ENCODE measurements at regions not wholly inside any gene's neighbourhood (a gene's known extent, or its start where the extent isn't known, plus 50 kb on each side); places are given as distances from the start of the nearest gene placed in this dataset.
"Not testable (repeated sequence)": the region's sequence is repeated elsewhere in the genome, so short reads cannot be mapped to it uniquely, and the experiment has no call there.

DNA sequence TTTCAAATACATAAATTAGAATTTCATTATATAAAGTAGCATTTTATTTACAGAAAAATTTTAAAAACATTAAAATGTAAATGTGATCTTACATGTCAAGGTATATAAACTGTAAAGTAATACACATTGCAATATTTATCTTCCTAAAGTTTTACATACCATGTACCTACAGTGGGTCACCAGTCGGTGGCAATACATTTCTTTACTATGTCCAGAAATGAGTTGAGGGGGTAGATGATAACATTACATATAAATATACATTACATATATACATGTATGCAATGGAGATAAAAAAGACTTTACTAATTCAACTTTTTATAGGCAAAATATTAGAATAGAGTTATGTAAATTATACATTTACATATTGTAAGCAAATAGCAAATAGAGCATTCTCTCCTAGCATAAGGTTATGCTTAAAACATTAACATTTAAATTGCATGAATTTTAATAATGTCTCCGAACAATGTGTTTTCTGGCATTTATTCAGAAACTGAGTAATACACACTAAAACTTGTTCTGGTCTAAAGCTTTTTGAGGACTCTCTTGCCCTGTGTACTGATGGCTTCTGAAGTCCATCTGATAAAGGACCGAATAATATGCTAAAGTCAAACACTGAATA lies 93.3 kb upstream of the NLGN1 start:
- intact Hi-C loops (cut with DNase I; ENCODE audit: low total_unique reads) = no loop called here
- in situ Hi-C loops (cut with MboI; ENCODE audit: low pct_ligation_motif_present in 1 of 4, low pct_unique_long_range_greater_than_20kb in 1 of 4, low sequenced_read_pairs in 3 of 4) = no loop called here
- no peaks in the 10 kb centered on the region for H3K9me3 ChIP-seq
- no peaks in the 10 kb centered on the region for H3K27me3 ChIP-seq
- H3K4me3 ChIP-seq = no peak overlapping the region
- 80 to 81% methylated on average over 3 of the region's 3 CpGs for WGBS, 2 donors (ENCODE audit: low coverage in 1 of 2)
- TF ChIP-seq EP300 (IDR thresholded peaks at IDR 0.05; ENCODE audit: low read depth) (no peak), POLR2AphosphoS5 (IDR thresholded peaks at IDR 0.05) (no peak), POLR2A (IDR thresholded peaks at IDR 0.05) (no peak)
- TF ChIP-seq, protein P1, sequence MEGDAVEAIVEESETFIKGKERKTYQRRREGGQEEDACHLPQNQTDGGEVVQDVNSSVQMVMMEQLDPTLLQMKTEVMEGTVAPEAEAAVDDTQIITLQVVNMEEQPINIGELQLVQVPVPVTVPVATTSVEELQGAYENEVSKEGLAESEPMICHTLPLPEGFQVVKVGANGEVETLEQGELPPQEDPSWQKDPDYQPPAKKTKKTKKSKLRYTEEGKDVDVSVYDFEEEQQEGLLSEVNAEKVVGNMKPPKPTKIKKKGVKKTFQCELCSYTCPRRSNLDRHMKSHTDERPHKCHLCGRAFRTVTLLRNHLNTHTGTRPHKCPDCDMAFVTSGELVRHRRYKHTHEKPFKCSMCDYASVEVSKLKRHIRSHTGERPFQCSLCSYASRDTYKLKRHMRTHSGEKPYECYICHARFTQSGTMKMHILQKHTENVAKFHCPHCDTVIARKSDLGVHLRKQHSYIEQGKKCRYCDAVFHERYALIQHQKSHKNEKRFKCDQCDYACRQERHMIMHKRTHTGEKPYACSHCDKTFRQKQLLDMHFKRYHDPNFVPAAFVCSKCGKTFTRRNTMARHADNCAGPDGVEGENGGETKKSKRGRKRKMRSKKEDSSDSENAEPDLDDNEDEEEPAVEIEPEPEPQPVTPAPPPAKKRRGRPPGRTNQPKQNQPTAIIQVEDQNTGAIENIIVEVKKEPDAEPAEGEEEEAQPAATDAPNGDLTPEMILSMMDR (IDR thresholded peaks at IDR 0.05) = no peak
- no peaks in the 10 kb centered on the region for H3K4me1 ChIP-seq
- no peak overlapping the region for H3K27ac ChIP-seq
- no peak for DNase-seq
- H3K36me3 ChIP-seq = no peaks in the 10 kb centered on the region

DNA sequence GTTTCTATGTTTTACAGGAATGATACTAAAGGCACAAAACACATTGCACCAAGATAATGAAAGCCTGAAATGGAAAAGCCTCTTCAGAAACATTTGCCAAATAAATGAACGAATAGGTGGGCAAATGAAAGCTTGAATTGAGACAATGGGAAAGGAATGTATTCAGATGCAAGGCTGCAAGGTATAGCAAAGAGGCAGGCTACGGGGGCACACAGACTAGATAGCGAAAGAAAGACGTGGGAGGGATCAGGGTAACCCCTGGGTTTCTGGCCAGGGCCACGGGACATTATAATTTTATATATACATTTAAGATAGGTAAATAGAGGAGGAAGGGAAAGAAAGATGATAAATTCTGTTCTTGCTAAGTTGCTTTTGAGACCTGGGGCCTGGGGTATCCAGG lies 95.9 kb upstream of the NLGN1 start:
- intact Hi-C loops (cut with DNase I; ENCODE audit: low total_unique reads) = no loop called here
- H3K36me3 ChIP-seq = no peaks in the 10 kb centered on the region
- in situ Hi-C loops (cut with MboI; ENCODE audit: low pct_ligation_motif_present in 1 of 4, low pct_unique_long_range_greater_than_20kb in 1 of 4, low sequenced_read_pairs in 3 of 4) = no loop called here

DNA sequence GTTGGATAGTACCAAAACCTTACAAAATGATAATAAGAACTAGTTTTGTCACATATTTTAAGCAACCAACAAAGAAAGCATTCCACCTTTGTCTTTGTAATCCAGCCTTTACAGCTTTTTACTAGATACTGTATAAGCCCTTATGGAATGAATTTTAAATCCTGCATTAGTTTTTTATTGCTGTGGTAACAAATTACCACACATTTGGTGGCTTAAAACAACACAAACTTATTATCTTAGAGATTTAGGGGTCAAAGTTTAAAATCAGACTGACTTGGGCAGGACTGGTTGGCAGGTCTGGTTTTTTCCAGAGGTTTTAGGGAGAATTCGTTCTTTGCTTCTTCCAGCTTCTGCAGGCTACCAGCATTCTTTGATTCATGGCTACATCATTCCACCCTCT lies 108.5 kb upstream of the NLGN1 start:
- no peak for DNase-seq
- Histone ChIP-seq H3K27ac (no peak overlapping the region), H3K4me3 (no peak overlapping the region), H3K36me3 (no peaks in the 10 kb centered on the region), H3K27me3 (no peaks in the 10 kb centered on the region), H3K9me3 (peaks cover 0 to 3% of the 10 kb centered on the region in 2 donors), H3K4me1 (no peaks in the 10 kb centered on the region)
- TF ChIP-seq EP300 (IDR thresholded peaks at IDR 0.05; ENCODE audit: low read depth) (no peak), POLR2AphosphoS5 (IDR thresholded peaks at IDR 0.05) (no peak), POLR2A (IDR thresholded peaks at IDR 0.05) (no peak)
- TF ChIP-seq, protein P1 (IDR thresholded peaks at IDR 0.05) = no peak
- intact Hi-C loops (cut with DNase I; ENCODE audit: low total_unique reads) (no loop called here), in situ Hi-C loops (cut with MboI; ENCODE audit: low pct_ligation_motif_present in 1 of 4, low pct_unique_long_range_greater_than_20kb in 1 of 4, low sequenced_read_pairs in 3 of 4) (no loop called here)
- 12% methylated on average over 1 of the region's 1 CpG; no CpG with 5 or more reads in 1 of the 2 donors for WGBS, 2 donors (ENCODE audit: low coverage in 1 of 2)

More for the DNA sequence above, 95.9 kb upstream of the NLGN1 start:
- WGBS, 2 donors (ENCODE audit: low coverage in 1 of 2) = 43 to 54% methylated on average over 5 of the region's 5 CpGs
- no peak overlapping the region for H3K27ac ChIP-seq
- no peaks in the 10 kb centered on the region for H3K4me1 ChIP-seq
- DNase-seq = no peak
- no peaks in the 10 kb centered on the region for H3K9me3 ChIP-seq
- TF ChIP-seq POLR2A (IDR thresholded peaks at IDR 0.05) (no peak), POLR2AphosphoS5 (IDR thresholded peaks at IDR 0.05) (no peak), EP300 (IDR thresholded peaks at IDR 0.05; ENCODE audit: low read depth) (no peak)
- TF ChIP-seq, protein P1 (IDR thresholded peaks at IDR 0.05) = no peak
- H3K27me3 ChIP-seq = no peaks in the 10 kb centered on the region
- no peak overlapping the region for H3K4me3 ChIP-seq

DNA sequence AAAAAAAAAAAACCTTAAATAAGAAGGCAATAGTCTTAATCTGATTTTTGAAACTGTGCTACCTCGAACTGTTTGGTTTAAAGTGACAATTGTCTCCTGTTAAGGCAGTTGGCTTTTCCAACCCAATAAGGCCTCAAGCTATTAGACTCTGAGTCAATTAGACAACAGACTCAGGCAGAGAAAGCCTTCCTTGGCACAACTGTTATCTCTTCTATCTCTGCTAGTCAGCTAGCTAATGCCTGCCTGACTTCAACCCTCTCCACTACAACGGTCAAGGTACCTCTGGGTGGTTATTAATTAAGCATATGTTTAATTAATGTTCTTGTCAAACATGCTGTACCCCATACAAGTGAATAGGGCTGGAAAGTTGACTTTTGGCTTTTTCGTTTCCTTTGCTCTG lies 110.2 kb upstream of the NLGN1 start:
- DNase-seq = no peak
- no peak overlapping the region for H3K27ac ChIP-seq
- in situ Hi-C loops (cut with MboI; ENCODE audit: low pct_ligation_motif_present in 1 of 4, low pct_unique_long_range_greater_than_20kb in 1 of 4, low sequenced_read_pairs in 3 of 4) (no loop called here), intact Hi-C loops (cut with DNase I; ENCODE audit: low total_unique reads) (no loop called here)
- no peak for TF ChIP-seq POLR2AphosphoS5 (IDR thresholded peaks at IDR 0.05)
- TF ChIP-seq, protein P1 (IDR thresholded peaks at IDR 0.05) = no peak
- TF ChIP-seq EP300 (IDR thresholded peaks at IDR 0.05; ENCODE audit: low read depth) = no peak
- no peak for TF ChIP-seq POLR2A (IDR thresholded peaks at IDR 0.05)
- no peaks in the 10 kb centered on the region for H3K27me3 ChIP-seq
- WGBS, 2 donors (ENCODE audit: low coverage in 1 of 2) = 58 to 60% methylated on average over 3 of the region's 3 CpGs
- no peaks in the 10 kb centered on the region for H3K36me3 ChIP-seq
- H3K4me1 ChIP-seq = no peaks in the 10 kb centered on the region
- H3K9me3 ChIP-seq = peaks cover 0 to 3% of the 10 kb centered on the region in 2 donors
- H3K4me3 ChIP-seq = no peak overlapping the region

DNA sequence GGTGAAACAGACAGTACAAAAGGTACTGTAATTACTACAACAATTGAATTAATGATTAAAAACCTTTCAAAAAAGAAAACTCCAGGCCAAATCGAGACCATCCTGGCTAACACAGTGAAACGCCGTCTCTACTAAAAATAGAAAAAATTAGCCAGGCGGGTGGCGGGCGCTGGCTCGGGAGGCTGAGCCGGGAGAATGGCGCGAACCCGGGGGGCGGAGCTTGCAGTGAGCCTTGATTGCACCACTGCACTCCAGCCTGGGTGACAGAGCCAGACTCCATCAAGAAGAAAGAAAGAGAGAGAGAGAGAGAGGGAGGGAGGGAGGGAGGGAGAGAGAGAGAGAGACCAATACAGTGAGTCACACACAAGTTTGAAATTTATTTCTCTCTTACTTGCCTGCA lies 111.0 kb upstream of the NLGN1 start:
- in situ Hi-C loops (cut with MboI; ENCODE audit: low pct_ligation_motif_present in 1 of 4, low pct_unique_long_range_greater_than_20kb in 1 of 4, low sequenced_read_pairs in 3 of 4) = not testable (repeated sequence)

More for the DNA sequence above, 111.0 kb upstream of the NLGN1 start:
- H3K4me3 ChIP-seq; H3K4me1 ChIP-seq; H3K27me3 ChIP-seq; DNase-seq; H3K9me3 ChIP-seq; H3K27ac ChIP-seq; intact Hi-C loops (cut with DNase I; ENCODE audit: low total_unique reads); H3K36me3 ChIP-seq: not testable (repeated sequence)
- WGBS, 2 donors (ENCODE audit: low coverage in 1 of 2) = 91 to 100% methylated on average over 2 to 12 of the region's 12 CpGs
